Sigmoid colon (tissue), 6 donors: ENCODE measurements at regions not wholly inside any gene's neighbourhood (a gene's known extent, or its start where the extent isn't known, plus 50 kb on each side); places are given as distances from the start of the nearest gene placed in this dataset.

Source experiments
- DNase-seq: peaks from one replicate; pipeline ENCODE4 v3.0.0-alpha.2; 2019
- H3K27ac ChIP-seq, 4 donors: fragments of 200-600 bp; sonication (generic); one replicate each; pipeline ENCODE4 v1.5.1; 2016 to 2019; ENCODE audit warnings: mild to moderate bottlenecking in 1 of 4
- H3K27me3 ChIP-seq, 3 donors: fragments of 200-600 bp; sonication (generic); one replicate each; pipeline ENCODE4 v1.5.1; 2019; ENCODE audit warnings: mild to moderate bottlenecking in 1 of 3
- H3K36me3 ChIP-seq, 4 donors: fragments of 200-600 bp; sonication (generic); one replicate each; pipeline ENCODE4 v1.5.1; 2016 to 2019
- H3K4me1 ChIP-seq, 4 donors: fragments of 200-600 bp; sonication (generic); one replicate each; pipeline ENCODE4 v1.5.1; 2017 to 2019
- H3K4me3 ChIP-seq, 4 donors: fragments of 200-600 bp; sonication (generic); one replicate each; pipeline ENCODE4 v1.5.1; 2017 to 2019; ENCODE audit warnings: mild to moderate bottlenecking in 2 of 4, moderate library complexity in 1 of 4
- H3K9me3 ChIP-seq, 4 donors: fragments of 200-600 bp in 3 of 4; sonication (generic) in 3 of 4; one replicate each; pipeline versions ENCODE4 v1.5.1 to v1.6.1; 2013 to 2019
- CTCF ChIP-seq, 4 experiments: fragments of 450-650 bp in 3 of 4; fragments of 200-600 bp in 1 of 4; IDR thresholded peaks; one replicate each; pipeline ENCODE4 v1.5.1; 2016 to 2019; ENCODE audit warnings: antibody characterized with exemption in 4 of 4, mild to moderate bottlenecking in 3 of 4, moderate library complexity in 2 of 4
- EP300 ChIP-seq, 4 donors: sonication (generic); formaldehyde crosslinking; IDR thresholded peaks; one replicate each; pipeline ENCODE4 v1.6.1; 2017; ENCODE audit warnings: antibody characterized with exemption in 4 of 4
- POLR2A ChIP-seq, 2 donors: fragments of 450-650 bp; IDR thresholded peaks; one replicate each; pipeline ENCODE4 v1.6.1; 2016; ENCODE audit warnings: antibody characterized with exemption in 2 of 2, mild to moderate bottlenecking in 2 of 2, moderate library complexity in 2 of 2
- POLR2AphosphoS5 ChIP-seq, 4 donors: sonication (generic); formaldehyde crosslinking; IDR thresholded peaks; one replicate each; pipeline ENCODE4 v1.6.1; 2017; ENCODE audit warnings: antibody characterized with exemption in 4 of 4
- WGBS, 2 donors: extraction: QIAGEN DNeasy Blood & Tissue Kit; methylation state at CpG; one replicate each; pipeline ENCODE4 v1.1.7; 2013; 5-methylcytosine and 5-hydroxymethylcytosine counted together
- intact Hi-C: fragments of 100-400 bp; cut with DNase I; formaldehyde crosslinking; loops from one replicate; pipeline ENCODE4 v1.15.1; 2023
- donor health status: healthy with polysubstance abuse.
- donor health status: healthy.

GRCh38 chr4:100041646-100042045 lies 91.6 kb upstream of the H2AZ1 start:
- no peak for DNase-seq
- Histone ChIP-seq H3K36me3 (no peaks in the 10 kb centered on the region), H3K4me1 (no peaks in the 10 kb centered on the region), H3K4me3 (no peak overlapping the region), H3K9me3 (no peaks in the 10 kb centered on the region), H3K27ac (no peak overlapping the region), H3K27me3 (no peaks in the 10 kb centered on the region)
- intact Hi-C loops, result no loop called here
- TF ChIP-seq POLR2AphosphoS5 (IDR thresholded peaks at IDR 0.05) (no peak), EP300 (IDR thresholded peaks at IDR 0.05) (no peak), POLR2A (IDR thresholded peaks at IDR 0.05) (no peak), CTCF (IDR thresholded peaks at IDR 0.05) (no peak)
- WGBS, 2 donors, result 91 to 93% methylated on average over 4 of the region's 4 CpGs

- 71 to 76% methylated on average over 2 of the region's 2 CpGs for WGBS, 2 donors
- intact Hi-C loops, result no loop called here
- no peaks in the 10 kb centered on the region for H3K9me3 ChIP-seq
- H3K27ac ChIP-seq, result no peak overlapping the region
- no peaks in the 10 kb centered on the region for H3K4me1 ChIP-seq
- DNase-seq, result no peak
- H3K27me3 ChIP-seq, result no peaks in the 10 kb centered on the region
- H3K4me3 ChIP-seq, result no peak overlapping the region
- TF ChIP-seq POLR2AphosphoS5 (IDR thresholded peaks at IDR 0.05) (no peak), CTCF (IDR thresholded peaks at IDR 0.05) (no peak), EP300 (IDR thresholded peaks at IDR 0.05) (no peak), POLR2A (IDR thresholded peaks at IDR 0.05) (no peak)
- H3K36me3 ChIP-seq, result no peaks in the 10 kb centered on the region
Observed at GRCh38 chr4:100034023-100034664, 84.1 kb upstream of the H2AZ1 start.

- Histone ChIP-seq H3K27me3 (no peaks in the 10 kb centered on the region), H3K27ac (no peak overlapping the region), H3K36me3 (no peaks in the 10 kb centered on the region), H3K4me3 (no peak overlapping the region), H3K9me3 (no peaks in the 10 kb centered on the region), H3K4me1 (peaks cover 0 to 4% (median 0%) of the 10 kb centered on the region in 4 donors)
- WGBS, 2 donors, result 87 to 89% methylated on average over 5 of the region's 5 CpGs
- TF ChIP-seq CTCF (IDR thresholded peaks at IDR 0.05), result no peak
- no peak for TF ChIP-seq EP300 (IDR thresholded peaks at IDR 0.05)
- no peak for TF ChIP-seq POLR2A (IDR thresholded peaks at IDR 0.05)
- TF ChIP-seq POLR2AphosphoS5 (IDR thresholded peaks at IDR 0.05), result no peak
- no peak for DNase-seq
- intact Hi-C loops, result no loop called here
Observed at GRCh38 chr4:100026066-100026465, 76.0 kb upstream of the H2AZ1 start.

- peaks cover 0 to 3% (median 0%) of the 10 kb centered on the region in 4 donors for H3K9me3 ChIP-seq
- H3K27ac ChIP-seq, result no peak overlapping the region
- no peak for DNase-seq
- TF ChIP-seq POLR2AphosphoS5 (IDR thresholded peaks at IDR 0.05), result no peak
- no peak for TF ChIP-seq EP300 (IDR thresholded peaks at IDR 0.05)
- TF ChIP-seq CTCF (IDR thresholded peaks at IDR 0.05), result no peak
- no peak for TF ChIP-seq POLR2A (IDR thresholded peaks at IDR 0.05)
- H3K4me1 ChIP-seq, result peaks cover 0 to 4% (median 0%) of the 10 kb centered on the region in 4 donors
- H3K27me3 ChIP-seq, result no peaks in the 10 kb centered on the region
- H3K4me3 ChIP-seq, result no peak overlapping the region
- intact Hi-C loops, result no loop called here
- H3K36me3 ChIP-seq, result no peaks in the 10 kb centered on the region
Observed at GRCh38 chr4:100023800-100024199, 73.7 kb upstream of the H2AZ1 start.

- no peak for TF ChIP-seq POLR2AphosphoS5 (IDR thresholded peaks at IDR 0.05)
- no peak for TF ChIP-seq EP300 (IDR thresholded peaks at IDR 0.05)
- no peak for TF ChIP-seq CTCF (IDR thresholded peaks at IDR 0.05)
- 58 to 66% methylated on average over 5 of the region's 5 CpGs for WGBS, 2 donors
- H3K4me1 ChIP-seq, result peaks cover 0 to 4% (median 0%) of the 10 kb centered on the region in 4 donors
- H3K27ac ChIP-seq, result no peak overlapping the region
- peaks cover 0 to 3% (median 0%) of the 10 kb centered on the region in 4 donors for H3K9me3 ChIP-seq
- DNase-seq, result no peak
- intact Hi-C loops, result no loop called here
- no peak overlapping the region for H3K4me3 ChIP-seq
- no peaks in the 10 kb centered on the region for H3K27me3 ChIP-seq
- H3K36me3 ChIP-seq, result no peaks in the 10 kb centered on the region
Observed at GRCh38 chr4:100022792-100023222, 72.7 kb upstream of the H2AZ1 start.
